HG02943 (cell line): ENCODE measurements at regions not wholly inside any gene's neighbourhood (a gene's known extent, or its start where the extent isn't known, plus 50 kb on each side); places are given as distances from the start of the nearest gene placed in this dataset.

ENCODE experiments used
- ATAC-seq: cut with Tn5 transposase; IDR thresholded peaks from one replicate; pipeline ENCODE4 v1.9.1; 2021; ENCODE audit warnings: mild to moderate bottlenecking, low read depth, moderate library complexity; ENCODE audit not compliant: unreplicated experiment

GRCh38 chr1:38327559-38327973 is 281.0 kb upstream of the POU3F1 start:
- ATAC-seq: no peak

DNA sequence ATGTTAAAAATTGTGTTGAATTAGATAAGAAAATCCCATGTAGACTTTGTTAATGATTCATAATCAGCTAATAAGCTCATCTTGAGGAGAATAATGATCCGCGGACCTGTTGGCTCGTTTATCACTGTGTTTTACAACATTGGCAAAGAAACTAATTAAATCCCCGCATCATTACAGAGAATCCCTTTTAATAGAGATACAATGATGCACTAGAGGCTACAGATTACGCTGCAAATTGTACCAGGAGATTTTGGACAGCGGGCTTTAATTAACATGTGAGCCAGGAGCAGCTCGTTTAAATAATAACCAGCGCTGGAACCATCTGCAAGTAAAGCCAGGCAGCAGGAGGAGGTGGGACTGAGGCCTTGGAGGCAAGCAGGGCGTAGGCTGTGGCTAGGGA is 280.3 kb upstream of the POU3F1 start:
- ATAC-seq: no peak

DNA sequence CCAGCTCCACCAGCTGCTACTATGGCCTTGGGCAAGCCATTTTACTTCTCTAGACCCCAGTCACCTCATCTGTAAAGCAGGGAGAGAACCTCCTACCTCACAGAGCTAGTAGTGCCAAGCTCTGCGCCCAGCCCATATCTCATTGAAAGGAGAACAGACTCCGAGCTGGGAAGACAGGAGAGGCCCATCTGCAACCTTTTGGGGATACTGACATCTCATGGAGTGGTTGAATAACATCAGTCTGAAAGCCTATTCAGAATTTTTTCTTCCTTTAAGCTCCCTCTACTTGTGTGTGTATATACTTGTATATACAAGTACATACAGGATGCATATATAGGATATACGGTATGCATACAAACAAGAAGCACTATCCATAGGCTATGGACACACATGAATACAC is 279.5 kb upstream of the POU3F1 start:
- no peak for ATAC-seq

- ATAC-seq: no peak
Measured at GRCh38 chr1:38312753-38313152, 266.2 kb upstream of the POU3F1 start.

DNA sequence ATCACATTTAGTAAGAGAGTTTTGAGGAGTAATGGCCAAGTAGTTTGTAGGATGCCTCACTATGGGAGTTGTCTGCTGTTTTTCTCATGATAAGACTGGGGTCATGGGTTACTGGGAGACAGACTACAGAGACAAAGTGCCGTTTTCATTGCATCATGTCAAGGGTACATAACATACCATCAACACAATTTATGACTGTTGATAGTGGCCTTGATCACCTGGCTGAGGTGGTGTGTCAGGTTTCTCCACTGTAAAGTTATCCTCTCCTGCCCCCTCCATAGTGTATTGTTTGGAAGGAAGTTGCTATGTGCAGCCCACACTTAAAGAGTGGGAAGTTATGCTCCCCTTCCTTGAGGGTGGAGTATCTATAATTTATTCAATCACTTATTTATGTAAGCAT is 263.5 kb upstream of the POU3F1 start:
- ATAC-seq: no peak

DNA sequence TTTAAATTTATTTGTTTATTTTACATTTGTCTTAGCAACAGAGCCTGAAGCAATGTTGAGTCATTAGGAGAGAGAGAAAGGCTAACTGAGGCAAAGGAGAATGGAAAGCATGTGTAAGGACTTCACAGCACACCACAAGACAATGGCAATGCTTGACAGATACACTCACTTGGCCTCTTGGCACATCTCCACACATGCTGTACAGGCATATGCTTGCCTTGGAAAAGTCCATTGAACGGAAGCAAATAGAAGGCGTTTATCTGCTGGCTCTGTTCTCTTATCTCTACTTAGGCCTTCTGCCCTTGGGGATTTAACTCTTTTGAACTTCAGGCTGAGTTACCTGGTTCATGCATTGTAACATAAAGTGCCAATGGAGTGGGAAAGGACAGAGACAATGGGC is 262.2 kb upstream of the POU3F1 start:
- ATAC-seq: no peak

DNA sequence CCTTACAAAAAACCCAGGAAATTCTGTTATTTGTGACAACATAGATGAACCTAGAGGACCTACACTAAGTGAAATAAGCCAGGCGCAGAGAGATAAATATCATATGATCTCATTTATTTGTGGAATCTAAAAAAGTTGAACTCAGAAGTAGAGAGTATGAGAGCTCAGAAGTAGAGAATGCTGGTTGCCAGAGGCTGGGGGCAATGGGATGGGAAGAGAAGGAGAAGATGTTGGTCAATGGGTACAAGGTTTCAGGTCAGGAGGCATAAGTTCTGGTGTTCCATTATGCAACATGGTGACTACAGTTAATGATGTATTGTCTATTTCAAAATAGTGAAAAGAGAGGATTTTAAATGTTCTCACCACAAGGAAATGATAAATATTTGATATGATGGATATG is 259.1 kb upstream of the POU3F1 start:
- ATAC-seq: no peak

GRCh38 chr1:38303843-38304242 is 257.2 kb upstream of the POU3F1 start:
- ATAC-seq: no peak

- ATAC-seq: no peak
Measured at GRCh38 chr1:38301040-38301439, 254.4 kb upstream of the POU3F1 start.

DNA sequence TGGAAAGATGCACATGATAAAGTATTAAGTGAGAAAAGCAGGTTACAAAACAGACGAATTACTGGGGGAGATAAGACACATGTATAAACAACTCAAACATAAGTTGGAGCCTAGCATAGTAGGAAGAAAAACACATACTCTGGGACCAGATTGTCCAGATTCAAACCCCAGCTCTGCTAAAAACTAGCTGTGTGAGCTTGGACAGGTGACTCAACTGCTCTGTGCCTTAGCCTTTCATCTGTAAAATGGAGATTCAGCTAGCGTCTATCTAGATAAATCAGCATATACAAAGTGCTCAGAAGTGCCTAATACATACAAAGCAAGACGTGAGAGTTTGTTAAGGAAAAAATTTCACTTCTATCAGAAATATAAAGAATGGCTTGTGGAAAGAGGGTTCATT is 254.0 kb upstream of the POU3F1 start:
- ATAC-seq: no peak

- ATAC-seq: no peak
Measured at GRCh38 chr1:38297842-38298241, 251.2 kb upstream of the POU3F1 start.

DNA sequence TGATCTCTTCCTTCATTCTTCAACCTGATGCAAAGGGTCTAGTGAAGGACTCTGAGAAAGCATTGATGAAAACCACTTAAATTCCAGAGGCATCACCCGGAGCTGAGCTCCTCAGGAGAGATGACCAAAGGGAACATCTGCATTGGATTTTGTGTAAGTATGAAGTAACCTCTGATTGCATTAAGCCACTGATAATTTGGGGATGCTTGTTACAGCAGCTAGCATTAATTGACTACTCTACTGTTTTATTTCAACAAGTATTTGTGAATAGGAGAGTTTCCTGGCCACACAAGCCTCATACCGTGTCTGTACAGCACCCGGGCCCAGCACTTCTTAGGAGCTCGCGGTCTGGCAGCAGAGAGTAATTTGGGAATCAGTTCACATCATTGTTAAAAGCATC is 250.7 kb upstream of the POU3F1 start:
- no peak for ATAC-seq

GRCh38 chr1:38296047-38296446 is 249.5 kb upstream of the POU3F1 start:
- no peak for ATAC-seq

GRCh38 chr1:38293567-38293966 is 247.0 kb upstream of the POU3F1 start:
- no peak for ATAC-seq

DNA sequence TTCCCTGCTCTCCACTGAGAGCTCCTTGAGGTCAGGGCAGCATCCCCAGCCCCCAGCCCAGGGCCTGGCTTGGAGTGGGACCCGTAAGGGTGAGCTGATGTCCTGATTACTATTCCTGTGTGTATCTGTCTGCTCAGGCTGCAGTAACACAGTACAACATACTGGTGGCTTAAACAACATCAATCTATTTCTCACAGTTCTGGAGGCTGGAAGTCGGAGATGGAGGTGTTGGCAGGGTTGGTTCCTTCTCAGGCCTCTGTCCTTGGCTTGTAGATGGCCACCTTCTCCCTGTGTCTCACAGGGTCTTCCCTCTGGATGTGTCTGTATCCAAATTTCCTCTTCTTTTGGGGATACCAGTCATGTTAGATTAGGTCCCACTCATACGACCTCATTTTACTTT is 246.4 kb upstream of the POU3F1 start:
- no peak for ATAC-seq

DNA sequence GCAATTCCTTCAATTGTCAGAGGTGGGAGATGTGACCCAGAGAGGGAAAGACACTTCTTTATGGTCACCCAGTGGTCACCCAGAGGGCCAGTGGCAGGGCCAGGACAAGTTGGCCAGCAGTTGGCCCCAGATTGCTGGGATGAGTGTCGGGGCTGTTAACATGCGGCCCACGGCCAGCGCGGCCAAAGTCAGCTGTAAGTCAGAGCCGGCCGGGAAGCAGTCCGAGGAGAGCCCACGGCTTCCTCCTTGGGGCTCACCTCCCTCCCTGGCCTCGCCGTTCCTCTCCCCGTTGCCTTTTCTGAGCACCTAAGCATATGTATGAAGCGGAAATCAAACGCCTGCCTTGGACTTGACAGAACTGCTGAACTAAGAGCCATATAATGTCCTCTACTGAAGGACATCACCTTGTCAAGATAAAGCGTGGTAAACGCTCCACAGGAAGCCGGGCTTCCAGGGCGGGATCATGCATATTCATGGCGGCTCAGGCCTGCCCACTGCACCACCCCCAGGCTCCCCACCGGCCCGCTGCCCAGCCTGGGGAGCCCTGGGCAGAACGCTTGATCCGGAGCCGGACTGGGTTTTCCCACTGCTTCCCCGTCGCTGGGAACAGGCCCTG is 245.4 kb upstream of the POU3F1 start:
- ATAC-seq: no peak

DNA sequence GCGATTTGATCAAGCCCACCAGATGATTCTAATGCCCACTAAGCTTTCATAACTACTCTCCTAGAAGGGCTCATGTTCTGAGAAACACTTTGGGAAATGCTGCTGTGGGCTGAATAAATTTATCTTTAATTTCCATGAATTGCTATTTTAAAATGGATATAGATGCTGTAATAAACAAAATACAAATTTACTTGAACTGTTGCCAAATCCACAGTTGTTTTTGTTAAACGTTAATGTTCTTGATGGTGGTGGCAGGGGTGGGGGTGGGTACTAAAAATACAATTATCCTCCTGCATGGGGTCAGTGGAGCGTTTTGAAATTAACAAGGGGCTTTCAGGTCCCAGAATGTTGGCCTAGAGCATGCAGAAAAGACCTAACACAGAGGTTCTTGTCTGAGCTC is 244.7 kb upstream of the POU3F1 start:
- ATAC-seq: no peak

DNA sequence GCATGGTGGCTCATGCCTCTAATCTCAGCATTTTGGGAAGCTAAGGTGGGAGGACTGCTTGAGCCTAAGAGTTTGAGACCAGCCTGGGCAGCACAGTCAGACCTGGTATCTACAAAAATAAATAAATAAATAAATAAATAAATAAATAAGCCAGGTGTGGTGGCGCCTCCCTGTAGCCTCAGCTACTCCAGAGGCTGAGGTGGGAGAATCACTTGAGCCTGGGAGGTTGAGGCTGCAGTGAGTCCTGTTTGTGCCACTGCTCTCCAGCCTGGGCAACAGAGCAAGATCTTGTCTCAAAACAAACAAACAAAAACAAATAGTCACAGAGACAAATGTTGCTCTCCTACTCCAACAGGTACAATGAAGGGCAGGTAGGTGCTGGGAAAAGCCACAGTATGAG is 242.4 kb upstream of the POU3F1 start:
- ATAC-seq: no peak

DNA sequence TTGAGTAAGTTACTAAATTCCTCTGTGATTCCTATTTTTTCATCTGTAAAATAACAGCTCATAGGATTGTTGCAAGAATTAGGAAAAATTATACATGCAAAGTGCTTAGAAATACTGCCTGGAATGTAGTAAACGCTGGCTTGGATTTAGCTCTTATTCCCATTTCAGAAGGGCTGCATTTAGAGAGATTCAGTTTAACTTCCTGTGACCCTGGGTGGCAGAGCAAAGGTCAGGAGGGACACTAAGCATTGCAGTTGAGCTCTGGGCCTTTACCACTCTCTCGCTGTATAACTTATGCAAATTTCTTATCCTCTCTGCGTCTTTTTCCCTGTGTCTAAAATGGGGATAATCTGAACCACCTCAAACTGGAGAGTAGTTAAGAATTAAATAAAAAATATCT is 241.0 kb upstream of the POU3F1 start:
- ATAC-seq: no peak

- no peak for ATAC-seq
Measured at GRCh38 chr1:38287036-38287435, 240.4 kb upstream of the POU3F1 start.

DNA sequence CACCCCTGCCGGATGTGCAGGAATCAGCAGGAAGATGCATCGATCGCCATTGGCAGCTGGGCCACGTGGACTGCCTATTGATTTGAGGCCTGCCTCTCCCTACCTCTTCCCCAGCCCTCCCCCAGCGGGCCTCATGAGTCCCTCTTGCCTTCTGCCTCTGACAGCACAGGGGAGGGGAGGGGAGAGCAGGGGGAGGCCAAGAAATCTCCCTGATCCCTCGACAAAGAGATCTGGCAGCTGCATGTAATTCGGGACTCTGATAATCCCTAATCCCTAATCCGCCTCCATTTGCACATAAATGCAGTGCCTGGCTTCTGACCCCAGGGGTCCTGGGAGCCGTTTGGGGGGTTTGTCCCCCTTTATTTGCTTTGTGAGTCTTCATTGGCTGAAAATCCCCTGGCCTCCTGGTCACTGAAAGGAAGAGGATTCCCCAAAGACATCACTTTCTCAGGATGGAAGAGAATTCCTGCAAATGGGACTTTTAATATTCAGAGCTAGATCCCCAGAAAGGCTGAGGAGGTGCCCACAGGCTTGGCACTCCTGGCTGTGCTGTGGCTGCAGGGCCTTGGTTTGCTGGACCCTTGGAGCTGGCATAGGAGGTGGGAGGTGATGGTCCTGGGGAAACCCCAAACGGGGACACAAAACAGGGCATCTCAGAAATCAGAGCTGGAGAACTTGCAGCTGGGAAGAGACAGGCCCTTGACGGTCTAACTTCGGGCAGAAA is 239.4 kb upstream of the POU3F1 start:
- ATAC-seq: no peak

GRCh38 chr1:38284953-38285352 is 238.4 kb upstream of the POU3F1 start:
- ATAC-seq: no peak
